Sigmoid colon (tissue), 6 donors: ENCODE measurements at regions not wholly inside any gene's neighbourhood (a gene's known extent, or its start where the extent isn't known, plus 50 kb on each side); places are given as distances from the start of the nearest gene placed in this dataset.
"Not testable (repeated sequence)": the region's sequence is repeated elsewhere in the genome, so short reads cannot be mapped to it uniquely, and the experiment has no call there.

ENCODE experiments used
- DNase-seq: peaks from one replicate; pipeline ENCODE4 v3.0.0-alpha.2; 2019
- H3K27ac ChIP-seq, 4 donors: fragments of 200-600 bp; sonication (generic); one replicate each; pipeline ENCODE4 v1.5.1; 2016 to 2019; ENCODE audit warnings: mild to moderate bottlenecking in 1 of 4
- H3K27me3 ChIP-seq, 3 donors: fragments of 200-600 bp; sonication (generic); one replicate each; pipeline ENCODE4 v1.5.1; 2019; ENCODE audit warnings: mild to moderate bottlenecking in 1 of 3
- H3K36me3 ChIP-seq, 4 donors: fragments of 200-600 bp; sonication (generic); one replicate each; pipeline ENCODE4 v1.5.1; 2016 to 2019
- H3K4me1 ChIP-seq, 4 donors: fragments of 200-600 bp; sonication (generic); one replicate each; pipeline ENCODE4 v1.5.1; 2017 to 2019
- H3K4me3 ChIP-seq, 4 donors: fragments of 200-600 bp; sonication (generic); one replicate each; pipeline ENCODE4 v1.5.1; 2017 to 2019; ENCODE audit warnings: mild to moderate bottlenecking in 2 of 4, moderate library complexity in 1 of 4
- H3K9me3 ChIP-seq, 4 donors: fragments of 200-600 bp in 3 of 4; sonication (generic) in 3 of 4; one replicate each; pipeline versions ENCODE4 v1.5.1 to v1.6.1; 2013 to 2019
- CTCF ChIP-seq, 4 experiments: fragments of 450-650 bp in 3 of 4; fragments of 200-600 bp in 1 of 4; IDR thresholded peaks; one replicate each; pipeline ENCODE4 v1.5.1; 2016 to 2019; ENCODE audit warnings: antibody characterized with exemption in 4 of 4, mild to moderate bottlenecking in 3 of 4, moderate library complexity in 2 of 4
- EP300 ChIP-seq, 4 donors: sonication (generic); formaldehyde crosslinking; IDR thresholded peaks; one replicate each; pipeline ENCODE4 v1.6.1; 2017; ENCODE audit warnings: antibody characterized with exemption in 4 of 4
- POLR2A ChIP-seq, 2 donors: fragments of 450-650 bp; IDR thresholded peaks; one replicate each; pipeline ENCODE4 v1.6.1; 2016; ENCODE audit warnings: antibody characterized with exemption in 2 of 2, mild to moderate bottlenecking in 2 of 2, moderate library complexity in 2 of 2
- POLR2AphosphoS5 ChIP-seq, 4 donors: sonication (generic); formaldehyde crosslinking; IDR thresholded peaks; one replicate each; pipeline ENCODE4 v1.6.1; 2017; ENCODE audit warnings: antibody characterized with exemption in 4 of 4
- WGBS, 2 donors: extraction: QIAGEN DNeasy Blood & Tissue Kit; methylation state at CpG; one replicate each; pipeline ENCODE4 v1.1.7; 2013; 5-methylcytosine and 5-hydroxymethylcytosine counted together
- intact Hi-C: fragments of 100-400 bp; cut with DNase I; formaldehyde crosslinking; loops from one replicate; pipeline ENCODE4 v1.15.1; 2023
- donor health status: healthy with polysubstance abuse.
- donor health status: healthy.

GRCh38 chr10:30200017-30200415 lies 140.6 kb upstream of the JCAD start:
- Histone ChIP-seq H3K4me3 (no peak overlapping the region), H3K4me1 (no peaks in the 10 kb centered on the region), H3K27ac (no peak overlapping the region), H3K27me3 (no peaks in the 10 kb centered on the region), H3K36me3 (no peaks in the 10 kb centered on the region), H3K9me3 (no peaks in the 10 kb centered on the region)
- 79 to 82% methylated on average over 4 of the region's 4 CpGs for whole genome bisulfite sequencing, 2 donors
- no peak for DNase-seq
- intact Hi-C loops = no loop called here
- TF ChIP-seq CTCF (IDR thresholded peaks at IDR 0.05) = no peak
- TF ChIP-seq EP300 (IDR thresholded peaks at IDR 0.05) = no peak

GRCh38 chr10:30199376-30200016 lies 140.1 kb upstream of the JCAD start:
- Histone ChIP-seq H3K4me3 (no peak overlapping the region), H3K27me3 (no peaks in the 10 kb centered on the region), H3K9me3 (no peaks in the 10 kb centered on the region), H3K36me3 (no peaks in the 10 kb centered on the region), H3K4me1 (no peaks in the 10 kb centered on the region), H3K27ac (no peak overlapping the region)
- TF ChIP-seq POLR2AphosphoS5 (IDR thresholded peaks at IDR 0.05) (no peak), POLR2A (IDR thresholded peaks at IDR 0.05) (no peak)
- 61 to 69% methylated on average over 6 of the region's 6 CpGs for WGBS, 2 donors
- intact Hi-C loops = no loop called here
- DNase-seq = no peak

- intact Hi-C loops = no loop called here
- Histone ChIP-seq H3K27me3 (no peaks in the 10 kb centered on the region), H3K4me1 (no peaks in the 10 kb centered on the region), H3K27ac (no peak overlapping the region), H3K4me3 (no peak overlapping the region), H3K36me3 (no peaks in the 10 kb centered on the region), H3K9me3 (no peaks in the 10 kb centered on the region)
- DNase-seq = no peak
- no peak for TF ChIP-seq EP300 (IDR thresholded peaks at IDR 0.05)
- TF ChIP-seq POLR2AphosphoS5 (IDR thresholded peaks at IDR 0.05) = no peak
- TF ChIP-seq CTCF (IDR thresholded peaks at IDR 0.05) = no peak
- TF ChIP-seq POLR2A (IDR thresholded peaks at IDR 0.05) = no peak
- WGBS, 2 donors = 72 to 78% methylated on average over 4 of the region's 4 CpGs
Observed at GRCh38 chr10:30197186-30197585, 137.8 kb upstream of the JCAD start.

- H3K9me3 ChIP-seq, DNase-seq, intact Hi-C loops, H3K27me3 ChIP-seq, H3K27ac ChIP-seq, H3K4me1 ChIP-seq, H3K4me3 ChIP-seq, H3K36me3 ChIP-seq: not testable (repeated sequence)
- 58 to 72% methylated on average over 2 of the region's 2 CpGs for WGBS, 2 donors
Observed at GRCh38 chr10:30196559-30196958, 137.2 kb upstream of the JCAD start.

GRCh38 chr10:30192846-30193608 lies 133.6 kb upstream of the JCAD start:
- TF ChIP-seq POLR2A (IDR thresholded peaks at IDR 0.05) (no peak), EP300 (IDR thresholded peaks at IDR 0.05) (no peak), CTCF (IDR thresholded peaks at IDR 0.05) (no peak), POLR2AphosphoS5 (IDR thresholded peaks at IDR 0.05) (no peak)
- intact Hi-C loops = no loop called here

More at GRCh38 chr10:30192846-30193608, 133.6 kb upstream of the JCAD start:
- 56 to 74% methylated on average over 5 of the region's 5 CpGs for WGBS, 2 donors
- DNase-seq = no peak
- Histone ChIP-seq H3K4me1 (peaks cover 0 to 19% (median 16%) of the 10 kb centered on the region in 4 donors), H3K27ac (no peak overlapping the region), H3K27me3 (no peaks in the 10 kb centered on the region), H3K4me3 (no peak overlapping the region), H3K36me3 (no peaks in the 10 kb centered on the region), H3K9me3 (no peaks in the 10 kb centered on the region)
